T1000 (cell line): ENCODE measurements at regions not wholly inside any gene's neighbourhood (a gene's known extent, or its start where the extent isn't known, plus 50 kb on each side); places are given as distances from the start of the nearest gene placed in this dataset.
A peak's percentile ranks its signal among the peaks of the same experiment; 100 is the strongest.
"Not testable (repeated sequence)": the region's sequence is repeated elsewhere in the genome, so short reads cannot be mapped to it uniquely, and the experiment has no call there.

ENCODE experiments used
- DNase-seq: peaks from one replicate; lab custom pipeline; 2025; ENCODE audit warnings: mixed read lengths; lab: John Stamatoyannopoulos, UW

- DNase-seq: no peak
Observed at GRCh38 chr10:126722726-126723125, 52.2 kb upstream of the C10orf90 start.

- DNase-seq: no peak
Observed at GRCh38 chr10:126723226-126723625, 52.7 kb upstream of the C10orf90 start.

GRCh38 chr10:126729314-126729870 lies 58.9 kb upstream of the C10orf90 start:
- no peak for DNase-seq

- no peak for DNase-seq
Observed at GRCh38 chr10:126730856-126731609, 60.5 kb upstream of the C10orf90 start.

GRCh38 chr10:126731610-126731990 lies 61.1 kb upstream of the C10orf90 start:
- DNase-seq: no peak

GRCh38 chr10:126732308-126732707 lies 61.8 kb upstream of the C10orf90 start:
- no peak for DNase-seq

- DNase-seq: no peak
Observed at GRCh38 chr10:126732868-126733267, 62.4 kb upstream of the C10orf90 start.

- DNase-seq: no peak
Observed at GRCh38 chr10:126734015-126734414, 63.5 kb upstream of the C10orf90 start.

GRCh38 chr10:126734967-126735366 lies 64.5 kb upstream of the C10orf90 start:
- no peak for DNase-seq

GRCh38 chr10:126736142-126736541 lies 65.6 kb upstream of the C10orf90 start:
- no peak for DNase-seq

- DNase-seq: no peak
Observed at GRCh38 chr10:126736727-126737126, 66.2 kb upstream of the C10orf90 start.

GRCh38 chr10:126738001-126738400 lies 67.5 kb upstream of the C10orf90 start:
- no peak for DNase-seq

GRCh38 chr10:126744571-126744970 lies 74.1 kb upstream of the C10orf90 start:
- DNase-seq: no peak

GRCh38 chr10:126749015-126749655 lies 78.6 kb upstream of the C10orf90 start:
- peak; percentile 65 for DNase-seq

- no peak for DNase-seq
Observed at GRCh38 chr10:126754966-126755365, 84.5 kb upstream of the C10orf90 start.

- DNase-seq: no peak
Observed at GRCh38 chr10:126758867-126759266, 88.4 kb upstream of the C10orf90 start.

GRCh38 chr10:126759531-126759930 lies 89.0 kb upstream of the C10orf90 start:
- no peak for DNase-seq

GRCh38 chr10:126766646-126767045 lies 96.2 kb upstream of the C10orf90 start:
- not testable (repeated sequence) for DNase-seq

GRCh38 chr10:126770809-126771208 lies 100.3 kb upstream of the C10orf90 start:
- no peak for DNase-seq

GRCh38 chr10:126776168-126776567 lies 105.7 kb upstream of the C10orf90 start:
- no peak for DNase-seq

GRCh38 chr10:126777714-126778113 lies 107.2 kb upstream of the C10orf90 start:
- DNase-seq: no peak

GRCh38 chr10:126781450-126782216 lies 111.1 kb upstream of the C10orf90 start:
- no peak for DNase-seq
